Caco-2 (cell line): ENCODE measurements at regions not wholly inside any gene's neighbourhood (a gene's known extent, or its start where the extent isn't known, plus 50 kb on each side); places are given as distances from the start of the nearest gene placed in this dataset.

Source experiments
- BruUV-seq: library from RNA; stranded (reverse); fragments of 400-500 nt; replicated peaks from 2 replicates; lab custom pipeline; 2021; lab: Mats Ljungman, UMichigan
- CTCF ChIA-PET: fragments of 300-600 bp; sonication (Branson Sonifier 250); formaldehyde crosslinking; loops from one replicate; lab custom pipeline; 2022; ENCODE audit warnings: antibody characterized with exemption; lab: Charles Lee
- POLR2A ChIA-PET: fragments of 300-600 bp; sonication (Branson Sonifier 250); formaldehyde crosslinking; loops from one replicate; lab custom pipeline; 2022; ENCODE audit warnings: antibody characterized with exemption; lab: Charles Lee
- DNase-seq, 2 experiments: peaks; one replicate each; pipeline versions ENCODE4 v3.0.0 to v3.0.0-alpha.2; 2020 to 2022
- H3K27me3 ChIP-seq: replicated peaks from 2 replicates; pipeline ENCODE4 v1.6.0; 2011; ENCODE audit warnings: low read length; ENCODE audit not compliant: control insufficient read depth, insufficient read depth
- H3K36me3 ChIP-seq: 2 replicates; pipeline ENCODE4 v1.5.1; 2011; ENCODE audit warnings: low read length; ENCODE audit not compliant: control insufficient read depth, insufficient read depth
- H3K4me1 ChIP-seq: fragments of 250-450 bp; sonication (Bioruptor Pico); 2 replicates; pipeline ENCODE4 v1.5.1; 2020; ENCODE audit warnings: mild to moderate bottlenecking
- H3K4me3 ChIP-seq: 2 replicates; pipeline ENCODE4 v1.5.1; 2011; ENCODE audit warnings: low read depth, mild to moderate bottlenecking, control low read depth, low read length
- H3K9me3 ChIP-seq: fragments of 250-450 bp; sonication (Bioruptor Pico); 2 replicates; pipeline ENCODE4 v1.5.1; 2020; ENCODE audit warnings: mild to moderate bottlenecking, moderate library complexity
- H3K27ac Mint-ChIP-seq: one replicate; pipeline ENCODE4 v1.8.0; 2022; ENCODE audit warnings: mixed read lengths; ENCODE audit not compliant: unreplicated experiment
- H3K27me3 Mint-ChIP-seq: one replicate; pipeline ENCODE4 v1.8.0; 2022; ENCODE audit warnings: mixed read lengths; ENCODE audit not compliant: insufficient read depth, unreplicated experiment
- H3K36me3 Mint-ChIP-seq: one replicate; pipeline ENCODE4 v1.8.0; 2022; ENCODE audit warnings: mild to moderate bottlenecking, mixed read lengths; ENCODE audit not compliant: insufficient read depth, unreplicated experiment
- H3K4me1 Mint-ChIP-seq: one replicate; pipeline ENCODE4 v1.8.0; 2022; ENCODE audit warnings: low read depth, mixed read lengths; ENCODE audit not compliant: unreplicated experiment
- H3K4me3 Mint-ChIP-seq: one replicate; pipeline ENCODE4 v1.8.0; 2022; ENCODE audit warnings: mild to moderate bottlenecking, moderate library complexity, mixed read lengths; ENCODE audit not compliant: unreplicated experiment
- H3K9me3 Mint-ChIP-seq: one replicate; pipeline ENCODE4 v1.8.0; 2022; ENCODE audit warnings: mixed read lengths; ENCODE audit not compliant: unreplicated experiment
- CTCF ChIP-seq, 2 experiments: fragments of 200-600 bp in 1 of 2; IDR thresholded peaks; 1 replicate in 1 of 2; 2 replicates in 1 of 2; pipeline versions ENCODE4 v1.5.1 to v1.8.0; 2011 to 2022; ENCODE audit warnings: antibody characterized with exemption in 1 of 2, control low read depth in 1 of 2, inconsistent platforms in 1 of 2, low read depth in 1 of 2, low read length in 1 of 2, mild to moderate bottlenecking in 1 of 2, moderate library complexity in 1 of 2; ENCODE audit not compliant: insufficient read depth in 1 of 2, severe bottlenecking in 1 of 2, unreplicated experiment in 1 of 2
- intact Hi-C: fragments of 100-400 bp; cut with micrococcal nuclease; formaldehyde crosslinking; loops from one replicate; pipeline ENCODE4 v1.10.0; 2022; ENCODE audit not compliant: unreplicated experiment

GRCh38 chr13:53648673-53649072, 620.1 kb downstream of the OLFM4 start:
- CTCF ChIA-PET, result no interaction called here
- no peaks in the 10 kb centered on the region for H3K36me3 Mint-ChIP-seq

GRCh38 chr13:53672005-53672404, 643.4 kb downstream of the OLFM4 start:
- Mint-ChIP-seq H3K4me3 (no peak overlapping the region), H3K36me3 (no peaks in the 10 kb centered on the region), H3K27me3 (peaks cover 1% of the 10 kb centered on the region), H3K9me3 (no peaks in the 10 kb centered on the region), H3K27ac (no peak overlapping the region), H3K4me1 (no peaks in the 10 kb centered on the region)
- no TSS peak for BruUV-seq
- ChIA-PET CTCF (no interaction called here), POLR2A (no interaction called here)
- DNase-seq, result no peak
- Histone ChIP-seq H3K9me3 (no peaks in the 10 kb centered on the region), H3K4me1 (no peaks in the 10 kb centered on the region), H3K36me3 (no peaks in the 10 kb centered on the region), H3K27me3 (no peaks in the 10 kb centered on the region), H3K4me3 (no peak overlapping the region)
- no peak for TF ChIP-seq CTCF (IDR thresholded peaks at IDR 0.05; ENCODE audit: insufficient read depth in 1 of 2, low read depth in 1 of 2, low read length in 1 of 2, severe bottlenecking in 1 of 2, unreplicated experiment in 1 of 2)
- intact Hi-C loops, result no loop called here

More at GRCh38 chr13:53648673-53649072, 620.1 kb downstream of the OLFM4 start:
- Histone ChIP-seq H3K4me3 (no peak overlapping the region), H3K9me3 (no peaks in the 10 kb centered on the region), H3K36me3 (no peaks in the 10 kb centered on the region), H3K4me1 (no peaks in the 10 kb centered on the region), H3K27me3 (no peaks in the 10 kb centered on the region)
- TF ChIP-seq CTCF (IDR thresholded peaks at IDR 0.05; ENCODE audit: insufficient read depth in 1 of 2, low read depth in 1 of 2, low read length in 1 of 2, severe bottlenecking in 1 of 2, unreplicated experiment in 1 of 2), result no peak
- no peaks in the 10 kb centered on the region for H3K9me3 Mint-ChIP-seq
- H3K4me3 Mint-ChIP-seq, result no peak overlapping the region
- BruUV-seq, result no TSS peak
- POLR2A ChIA-PET, result no interaction called here
- intact Hi-C loops, result no loop called here
- no peak for DNase-seq
- no peaks in the 10 kb centered on the region for H3K4me1 Mint-ChIP-seq
- no peak overlapping the region for H3K27ac Mint-ChIP-seq
- peaks cover 2% of the 10 kb centered on the region for H3K27me3 Mint-ChIP-seq

DNA sequence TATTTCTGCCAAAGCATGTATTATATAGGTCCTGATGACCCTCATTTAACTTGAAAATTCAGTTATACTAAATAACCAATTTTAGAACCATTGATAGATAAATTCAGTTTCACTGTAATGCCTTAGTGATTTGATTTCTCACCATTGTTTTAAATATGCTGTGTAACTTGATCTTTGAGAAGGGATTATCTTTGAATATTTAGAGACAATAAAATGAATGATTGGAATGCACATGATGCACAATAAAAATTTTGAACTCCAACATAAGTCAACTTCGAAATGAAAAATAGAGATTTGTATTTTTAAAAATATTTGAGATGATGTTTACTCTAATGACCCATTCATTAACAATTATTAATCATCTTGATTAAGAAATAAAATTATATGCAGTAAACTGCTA, 654.5 kb downstream of the OLFM4 start:
- intact Hi-C loops, result no loop called here
- Histone ChIP-seq H3K4me3 (no peak overlapping the region), H3K27me3 (no peaks in the 10 kb centered on the region), H3K9me3 (no peaks in the 10 kb centered on the region), H3K36me3 (no peaks in the 10 kb centered on the region), H3K4me1 (no peaks in the 10 kb centered on the region)
- no peaks in the 10 kb centered on the region for H3K36me3 Mint-ChIP-seq
- POLR2A ChIA-PET, result no interaction called here
- BruUV-seq, result no TSS peak
- no peaks in the 10 kb centered on the region for H3K9me3 Mint-ChIP-seq
- H3K27me3 Mint-ChIP-seq, result peaks cover 2% of the 10 kb centered on the region
- CTCF ChIA-PET, result no interaction called here
- no peak overlapping the region for H3K27ac Mint-ChIP-seq
- H3K4me1 Mint-ChIP-seq, result no peaks in the 10 kb centered on the region
- TF ChIP-seq CTCF (IDR thresholded peaks at IDR 0.05; ENCODE audit: insufficient read depth in 1 of 2, low read depth in 1 of 2, low read length in 1 of 2, severe bottlenecking in 1 of 2, unreplicated experiment in 1 of 2), result no peak
- no peak overlapping the region for H3K4me3 Mint-ChIP-seq
- DNase-seq, result no peak
